ENCODE measurements at regions not wholly inside any gene's neighbourhood (a gene's known extent, or its start where the extent isn't known, plus 50 kb on each side); places are given as distances from the start of the nearest gene placed in this dataset.
A peak's percentile ranks its signal among the peaks of the same experiment; 100 is the strongest.

GRCh38 chr4:175444512-175444911, 367.6 kb downstream of the GPM6A start:
- no peak for DNase-seq

GRCh38 chr4:175447016-175447415, 365.0 kb downstream of the GPM6A start:
- DNase-seq = no peak

- DNase-seq = no peak
Observed at GRCh38 chr4:175450446-175450845, 361.6 kb downstream of the GPM6A start.

GRCh38 chr4:175451238-175451965, 360.7 kb downstream of the GPM6A start:
- DNase-seq = no peak

GRCh38 chr4:175453456-175453855, 358.6 kb downstream of the GPM6A start:
- no peak for DNase-seq

GRCh38 chr4:175456131-175456530, 355.9 kb downstream of the GPM6A start:
- no peak for DNase-seq

GRCh38 chr4:175457956-175458355, 354.1 kb downstream of the GPM6A start:
- no peak for DNase-seq

- peak; percentile 4 for DNase-seq
Observed at GRCh38 chr4:175459571-175459970, 352.5 kb downstream of the GPM6A start.

- DNase-seq = no peak
Observed at GRCh38 chr4:175460414-175460813, 351.6 kb downstream of the GPM6A start.

GRCh38 chr4:175469514-175469913, 342.6 kb downstream of the GPM6A start:
- DNase-seq = peak; percentile 29

GRCh38 chr4:175470131-175470530, 341.9 kb downstream of the GPM6A start:
- peak; percentile 52 for DNase-seq

GRCh38 chr4:175480404-175480803, 331.7 kb downstream of the GPM6A start:
- no peak for DNase-seq

- no peak for DNase-seq
Observed at GRCh38 chr4:175499735-175500352, 312.2 kb downstream of the GPM6A start.

- DNase-seq = peak; percentile 9
Observed at GRCh38 chr4:175504318-175504717, 307.7 kb downstream of the GPM6A start.

- no peak for DNase-seq
Observed at GRCh38 chr4:175509320-175509719, 302.7 kb downstream of the GPM6A start.

- no peak for DNase-seq
Observed at GRCh38 chr4:175511861-175512260, 300.2 kb downstream of the GPM6A start.

GRCh38 chr4:175514174-175514573, 297.9 kb downstream of the GPM6A start:
- no peak for DNase-seq

- peak; percentile 6 for DNase-seq
Observed at GRCh38 chr4:175530655-175531054, 281.4 kb downstream of the GPM6A start.

GRCh38 chr4:175531405-175532091, 280.5 kb downstream of the GPM6A start:
- DNase-seq = peak; percentile 59

- DNase-seq = peak; percentile 51
Observed at GRCh38 chr4:175536852-175537453, 275.1 kb downstream of the GPM6A start.

- no peak for DNase-seq
Observed at GRCh38 chr4:175539498-175539897, 272.6 kb downstream of the GPM6A start.

GRCh38 chr4:175540151-175540550, 271.9 kb downstream of the GPM6A start:
- DNase-seq = no peak

- DNase-seq = no peak
Observed at GRCh38 chr4:175540732-175541131, 271.3 kb downstream of the GPM6A start.

All from fibroblast of skin of abdomen (primary cell).